ENCODE measurements at regions not wholly inside any gene's neighbourhood (a gene's known extent, or its start where the extent isn't known, plus 50 kb on each side); places are given as distances from the start of the nearest gene placed in this dataset.

DNA sequence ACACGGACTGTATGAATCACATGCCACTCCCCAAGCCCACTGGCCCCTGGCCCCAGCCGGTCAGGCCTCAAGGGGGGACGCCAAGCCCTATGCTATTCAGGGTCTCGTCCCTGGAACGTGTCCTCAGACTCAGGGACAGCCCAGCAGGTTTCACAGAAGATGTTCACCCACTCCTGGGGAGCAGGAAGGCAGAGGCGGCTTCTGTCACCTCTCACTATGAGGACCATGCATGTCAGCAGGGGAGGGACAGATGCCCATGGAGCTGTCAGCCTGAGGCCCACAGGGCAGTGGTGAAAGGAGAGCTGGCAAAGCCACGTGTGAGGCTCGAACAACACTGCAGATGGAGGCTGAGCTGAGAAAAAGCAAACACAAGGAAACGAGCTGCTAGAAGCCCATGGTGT is 192.0 kb downstream of the SHANK2 start:
- H3K79me2 ChIP-seq (ENCODE audit: control insufficient read depth, insufficient read depth, low read length): no peaks in the 10 kb centered on the region
- in situ Hi-C loops (cut with MboI) (loop anchor here (25.0 kb wide), 2 partner anchors 248 to 548 kb away; no protein-coding TSS in a partner anchor), intact Hi-C loops (cut with micrococcal nuclease) (no loop called here)
- no peaks in the 10 kb centered on the region for H3K9me1 ChIP-seq (ENCODE audit: control insufficient read depth, insufficient read depth, low read length)
- FAIRE-seq (no peak), ATAC-seq (no peak), DNase-seq (ENCODE audit: extremely low read depth in 1 of 4, low spot score in 3 of 4) (no peak)
- ChIA-PET CTCF (ENCODE audit: low intra/inter-chr PET ratio) (no interaction called here), POLR2A (no interaction called here)
- H3K4me3 ChIP-seq: no peak overlapping the region
- H3K27me3 ChIP-seq (ENCODE audit: control insufficient read depth in 2 of 2, insufficient read depth in 2 of 2, low read length in 2 of 2): peaks cover 0 to 47% of the 10 kb centered on the region in 2 experiments; a peak in 2 of 5 replicates
- H3K4me2 ChIP-seq (ENCODE audit: insufficient read depth, low read length): no peak overlapping the region
- no peaks in the 10 kb centered on the region; the same call in 1 of the 2 replicates for H4K20me1 ChIP-seq (replicated peaks; ENCODE audit: control insufficient read depth, insufficient read depth, low read length)
- H3K36me3 ChIP-seq (ENCODE audit: control insufficient read depth, insufficient read depth, low read length): no peaks in the 10 kb centered on the region
- no peaks in the 10 kb centered on the region for H3K9me3 ChIP-seq (replicated peaks; ENCODE audit: control insufficient read depth, insufficient read depth, low read depth, low read length)
- TF ChIP-seq SREBF2 (CRISPR knock-in tag; IDR thresholded peaks at IDR 0.05): no peak
- TF ChIP-seq ASH1L (IDR thresholded peaks at IDR 0.05; ENCODE audit: borderline replicate concordance, low read depth, partially characterized antibody): no peak
- no peak for TF ChIP-seq HMG20B (CRISPR knock-in tag; IDR thresholded peaks at IDR 0.05)
- no peak for TF ChIP-seq MTA2 (IDR thresholded peaks at IDR 0.05; ENCODE audit: low read depth)
- TF ChIP-seq ARID3A (IDR thresholded peaks at IDR 0.05; ENCODE audit: borderline replicate concordance, low read depth, low read length): no peak
- TF ChIP-seq GATAD2A (IDR thresholded peaks at IDR 0.05): no peak
- no peak overlapping the region for H2AFZ ChIP-seq (ENCODE audit: low read depth, low read length)
- no peaks in the 10 kb centered on the region for H3K4me1 ChIP-seq (replicated peaks in 1 of 2; ENCODE audit: control insufficient read depth in 2 of 2, insufficient read depth in 2 of 2, low read length in 2 of 2)
- no peak overlapping the region for H3K9ac ChIP-seq (ENCODE audit: insufficient read depth in 1 of 2, low read depth in 2 of 2, low read length in 2 of 2)
- WGBS (ENCODE audit: insufficient coverage, low coverage, missing lambda C conversion rate): 4% methylated on average over 7 of the region's 9 CpGs
- BruUV-seq (replicated peaks): no TSS peak
- no peak overlapping the region for H3K27ac ChIP-seq (ENCODE audit: extremely low read depth, low read depth, low read length)
